ENCODE measurements at regions not wholly inside any gene's neighbourhood (a gene's known extent, or its start where the extent isn't known, plus 50 kb on each side); places are given as distances from the start of the nearest gene placed in this dataset.
"Not testable (repeated sequence)": the region's sequence is repeated elsewhere in the genome, so short reads cannot be mapped to it uniquely, and the experiment has no call there.

- in situ Hi-C loops (cut with MboI; ENCODE audit: low pct_unique_long_range_greater_than_20kb, low sequenced_read_pairs) = no loop called here
Measured at GRCh38 chr6:139522511-139523220, 148.2 kb upstream of the CITED2 start.

GRCh38 chr6:139521338-139521737, 146.9 kb upstream of the CITED2 start:
- DNase-seq = no peak
- in situ Hi-C loops (cut with MboI; ENCODE audit: low pct_unique_long_range_greater_than_20kb, low sequenced_read_pairs) = no loop called here

More at GRCh38 chr6:139522511-139523220, 148.2 kb upstream of the CITED2 start:
- DNase-seq = no peak

GRCh38 chr6:139520321-139520768, 145.9 kb upstream of the CITED2 start:
- in situ Hi-C loops (cut with MboI; ENCODE audit: low pct_unique_long_range_greater_than_20kb, low sequenced_read_pairs) = no loop called here

DNA sequence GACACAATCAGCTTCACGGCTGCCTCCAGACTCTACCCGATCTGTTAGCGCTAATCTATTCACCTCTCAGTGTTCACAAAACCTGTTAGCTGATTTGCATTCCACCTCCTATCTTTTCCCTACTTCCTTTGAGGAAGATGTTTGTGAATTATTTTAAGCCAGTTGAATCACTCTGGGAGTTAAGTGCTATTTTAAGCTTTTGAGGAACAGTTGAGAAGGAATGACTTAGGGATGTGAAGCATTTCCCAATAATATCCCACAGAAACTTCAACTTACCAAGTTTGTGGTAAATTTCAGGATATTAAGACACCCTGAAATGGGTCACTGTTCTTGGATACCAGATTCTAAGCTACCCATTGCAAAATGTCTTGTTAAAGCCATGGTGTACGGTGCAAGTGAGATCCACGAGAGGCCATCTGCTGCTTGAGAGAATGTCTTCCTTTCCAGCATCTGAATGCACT, 145.2 kb upstream of the CITED2 start:
- DNase-seq = no peak
- in situ Hi-C loops (cut with MboI; ENCODE audit: low pct_unique_long_range_greater_than_20kb, low sequenced_read_pairs) = no loop called here

More at GRCh38 chr6:139520321-139520768, 145.9 kb upstream of the CITED2 start:
- no peak for DNase-seq

DNA sequence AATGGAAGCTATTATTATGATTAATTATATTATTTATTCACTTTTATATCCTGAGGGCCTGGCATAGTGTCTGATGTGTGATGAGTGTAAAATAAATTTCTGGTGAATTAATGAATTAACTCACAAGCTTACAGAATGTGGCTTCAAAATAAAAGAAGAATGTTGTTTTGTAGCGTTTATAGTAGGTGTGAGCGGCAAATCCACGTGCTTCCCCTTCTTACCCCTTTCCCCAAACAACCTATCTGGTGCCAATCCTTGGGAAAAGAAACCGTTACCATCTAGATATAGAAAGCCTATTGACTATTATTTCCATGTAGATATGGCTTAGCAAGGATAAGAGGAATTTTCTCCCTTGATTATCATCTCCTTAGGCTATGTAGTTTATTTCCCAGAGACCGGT, 144.6 kb upstream of the CITED2 start:
- DNase-seq = no peak
- in situ Hi-C loops (cut with MboI; ENCODE audit: low pct_unique_long_range_greater_than_20kb, low sequenced_read_pairs) = no loop called here

GRCh38 chr6:139518556-139519091, 144.2 kb upstream of the CITED2 start:
- in situ Hi-C loops (cut with MboI; ENCODE audit: low pct_unique_long_range_greater_than_20kb, low sequenced_read_pairs) = no loop called here

DNA sequence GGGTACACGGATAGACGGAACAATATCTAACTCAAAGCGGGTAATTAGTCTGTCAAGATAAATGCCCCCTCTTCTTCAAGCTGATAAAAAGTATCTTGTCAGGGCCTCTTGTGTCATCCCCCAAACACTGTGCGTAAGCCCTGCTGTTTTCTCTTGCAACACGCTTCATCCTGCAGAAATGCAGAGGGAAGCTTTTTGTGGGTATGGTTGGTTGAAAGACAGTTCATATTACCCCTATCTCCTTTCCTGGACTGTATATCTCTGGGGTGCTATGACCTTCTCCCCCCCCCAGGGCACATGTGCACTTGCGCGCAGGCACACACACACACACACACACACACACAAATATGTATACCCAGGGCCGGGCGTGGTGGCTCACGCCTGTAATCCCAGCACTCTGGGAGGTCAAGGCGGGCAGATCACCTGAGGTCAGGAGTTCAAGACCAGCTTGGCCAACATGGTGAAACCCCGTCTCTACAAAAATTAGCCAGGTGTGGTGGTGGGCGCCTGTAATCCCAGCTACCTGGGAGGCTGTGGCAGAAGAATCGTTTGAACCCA, 143.6 kb upstream of the CITED2 start:
- DNase-seq; in situ Hi-C loops (cut with MboI; ENCODE audit: low pct_unique_long_range_greater_than_20kb, low sequenced_read_pairs): not testable (repeated sequence)

More at GRCh38 chr6:139518556-139519091, 144.2 kb upstream of the CITED2 start:
- no peak for DNase-seq

- in situ Hi-C loops (cut with MboI; ENCODE audit: low pct_unique_long_range_greater_than_20kb, low sequenced_read_pairs) = no loop called here
- no peak for DNase-seq
Measured at GRCh38 chr6:139515511-139515910, 141.1 kb upstream of the CITED2 start.

GRCh38 chr6:139514819-139515218, 140.4 kb upstream of the CITED2 start:
- DNase-seq = no peak
- in situ Hi-C loops (cut with MboI; ENCODE audit: low pct_unique_long_range_greater_than_20kb, low sequenced_read_pairs) = no loop called here

DNA sequence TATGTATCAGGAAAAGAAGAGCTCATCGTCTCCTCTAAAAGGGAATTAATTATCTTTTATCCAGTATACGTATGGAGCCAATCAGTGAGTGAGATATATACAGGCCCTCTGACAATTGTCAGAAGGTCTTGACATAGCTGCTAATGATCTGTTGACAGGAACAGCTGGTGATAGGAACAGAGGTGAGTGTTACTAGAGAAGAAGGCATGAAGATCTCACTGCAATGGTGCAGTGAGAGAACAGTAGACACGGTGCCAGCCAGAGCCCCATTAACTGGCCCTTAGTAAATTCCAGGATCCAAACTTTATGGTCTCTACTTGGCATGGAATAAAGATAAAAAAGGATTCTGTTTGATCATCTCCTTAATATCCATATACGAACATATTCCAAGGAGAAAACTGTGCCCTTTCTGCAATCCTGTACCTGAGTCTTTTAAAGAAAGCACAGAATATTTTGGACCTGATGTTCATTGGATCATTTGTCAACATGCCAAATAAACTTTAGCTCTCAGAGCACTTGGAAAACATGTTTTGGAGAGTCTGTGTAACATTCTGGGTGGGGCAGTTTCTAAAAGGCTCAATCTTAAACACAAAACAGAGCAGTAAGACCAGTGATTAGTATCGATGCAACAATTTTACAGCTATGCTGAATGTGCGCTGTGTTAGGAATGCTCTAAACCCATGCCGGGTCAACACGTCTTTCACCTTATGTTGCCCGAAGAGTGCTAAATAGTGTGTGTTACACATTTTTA, 135.8 kb upstream of the CITED2 start:
- DNase-seq = no peak
- in situ Hi-C loops (cut with MboI; ENCODE audit: low pct_unique_long_range_greater_than_20kb, low sequenced_read_pairs) = no loop called here

- in situ Hi-C loops (cut with MboI; ENCODE audit: low pct_unique_long_range_greater_than_20kb, low sequenced_read_pairs) = no loop called here
Measured at GRCh38 chr6:139509167-139509566, 134.7 kb upstream of the CITED2 start.

DNA sequence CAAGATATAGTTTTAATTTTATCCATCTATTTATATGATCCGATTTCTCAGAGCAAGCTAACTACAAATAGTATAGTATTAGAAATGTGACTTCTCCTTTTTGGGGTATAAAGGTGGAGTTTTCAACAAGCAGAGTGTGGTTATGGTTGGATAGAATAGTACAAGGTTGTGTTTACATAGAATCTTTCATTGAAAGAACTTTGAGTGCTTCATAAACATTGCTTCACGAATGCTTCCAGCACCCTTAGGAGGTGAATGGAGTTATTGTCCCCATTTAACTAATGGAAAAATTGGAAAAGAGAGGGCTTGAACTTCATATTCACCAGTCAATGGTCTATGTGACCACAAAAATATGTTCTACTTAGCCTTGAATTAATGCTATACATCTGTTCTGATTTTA, 134.1 kb upstream of the CITED2 start:
- in situ Hi-C loops (cut with MboI; ENCODE audit: low pct_unique_long_range_greater_than_20kb, low sequenced_read_pairs) = no loop called here
- DNase-seq = no peak

More at GRCh38 chr6:139509167-139509566, 134.7 kb upstream of the CITED2 start:
- DNase-seq = no peak

DNA sequence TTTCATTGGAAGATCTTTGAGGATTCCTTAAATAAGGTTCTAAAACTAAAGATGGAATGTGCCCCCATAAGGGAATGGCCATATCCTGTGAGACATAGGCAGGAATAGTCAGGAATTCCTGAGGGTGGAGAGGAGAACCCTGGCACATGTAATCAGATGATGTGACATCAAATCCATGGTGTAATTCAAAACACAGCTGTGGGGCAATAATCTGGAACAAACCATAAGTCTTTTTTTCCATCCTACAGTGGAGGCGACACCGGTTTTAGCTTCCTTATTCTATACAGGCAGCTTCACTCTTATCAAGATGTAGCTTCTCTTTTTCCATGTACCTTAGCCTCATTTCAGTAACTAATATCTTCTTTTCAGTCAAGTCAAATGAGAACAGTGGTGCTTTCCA, 133.6 kb upstream of the CITED2 start:
- peak; percentile 41 for DNase-seq
- in situ Hi-C loops (cut with MboI; ENCODE audit: low pct_unique_long_range_greater_than_20kb, low sequenced_read_pairs) = no loop called here

DNA sequence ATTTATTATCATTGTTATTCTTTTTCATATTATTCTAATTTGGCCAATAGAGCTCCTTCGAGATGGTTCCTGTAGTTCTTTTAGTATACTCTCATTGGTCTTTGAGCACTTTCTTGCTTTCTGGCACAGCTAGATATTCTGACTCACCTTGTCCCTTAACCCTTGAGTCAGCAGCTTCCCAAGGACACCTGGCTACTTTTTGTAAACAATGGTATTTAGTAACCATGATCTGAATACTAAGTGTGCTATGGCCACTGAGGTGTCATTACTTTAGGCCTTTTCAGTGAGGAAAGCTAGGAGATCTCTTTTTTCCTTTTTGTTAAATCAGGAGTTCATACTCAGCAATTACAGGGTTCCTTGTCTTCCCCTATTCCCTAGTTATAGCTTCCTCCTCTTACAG, 126.5 kb upstream of the CITED2 start:
- in situ Hi-C loops (cut with MboI; ENCODE audit: low pct_unique_long_range_greater_than_20kb, low sequenced_read_pairs) = no loop called here
- no peak for DNase-seq

- in situ Hi-C loops (cut with MboI; ENCODE audit: low pct_unique_long_range_greater_than_20kb, low sequenced_read_pairs) = no loop called here
- no peak for DNase-seq
Measured at GRCh38 chr6:139498715-139499114, 124.3 kb upstream of the CITED2 start.

DNA sequence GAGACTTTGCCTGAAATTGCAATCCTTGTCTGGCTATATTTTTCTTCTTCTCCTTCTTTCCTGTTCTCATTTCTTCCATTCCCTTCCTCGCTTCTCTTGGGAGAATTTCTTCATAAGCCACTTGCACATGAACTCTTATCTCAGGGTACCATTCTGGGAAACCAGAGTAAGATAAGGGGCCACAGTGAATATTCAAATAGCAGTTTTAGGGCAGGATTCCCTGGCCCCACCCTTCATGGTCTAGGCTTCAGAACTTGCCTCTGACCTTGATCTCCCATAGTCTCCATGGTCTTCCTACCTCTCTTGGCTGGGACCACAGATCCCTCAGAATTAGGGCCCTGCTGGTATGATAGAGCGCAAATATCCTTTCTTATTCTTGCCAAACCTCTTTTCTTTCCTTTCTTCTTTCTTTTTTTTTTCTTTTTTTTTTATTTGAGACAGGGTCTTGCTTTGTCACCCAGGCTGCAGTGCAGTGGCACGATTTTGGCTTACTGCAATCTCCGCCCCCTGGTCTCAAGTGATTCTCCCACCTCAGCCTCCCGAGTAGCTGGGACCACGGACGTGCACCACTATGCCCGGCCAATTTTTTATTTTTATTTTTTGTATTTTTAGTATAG, 123.0 kb upstream of the CITED2 start:
- in situ Hi-C loops (cut with MboI; ENCODE audit: low pct_unique_long_range_greater_than_20kb, low sequenced_read_pairs) = no loop called here

DNA sequence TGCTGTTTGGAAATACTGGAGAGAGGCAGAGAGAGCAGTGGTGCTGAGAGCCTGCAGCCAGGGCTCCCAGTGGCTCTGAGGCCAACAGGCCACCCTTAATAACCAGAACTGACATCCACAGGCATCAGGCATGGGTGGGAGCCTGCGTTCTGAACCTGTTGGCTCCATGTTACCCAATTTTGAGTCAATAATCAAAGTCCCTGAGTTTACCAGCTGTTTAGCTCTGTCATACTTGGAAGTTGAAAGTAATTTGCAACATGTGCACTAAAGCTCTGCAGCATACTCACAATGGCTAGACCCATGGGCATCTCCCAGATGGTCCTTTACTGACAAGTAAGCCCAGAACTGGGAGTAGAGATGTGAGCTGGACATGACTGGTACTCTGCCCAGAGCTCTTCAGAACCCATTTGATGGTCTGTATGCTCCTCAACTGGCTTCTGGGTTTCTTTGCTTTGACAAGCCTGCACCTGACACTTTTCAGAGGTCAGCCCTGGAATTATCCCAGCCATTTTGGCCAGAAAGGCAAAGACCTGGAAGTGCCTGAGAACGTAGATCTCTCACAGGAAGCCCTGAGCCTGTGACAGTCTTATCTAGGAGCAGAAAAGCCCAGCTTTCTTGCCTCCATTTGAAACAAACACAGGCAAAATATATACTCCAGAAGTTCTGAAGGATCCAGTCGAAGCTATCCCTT, 122.4 kb upstream of the CITED2 start:
- no peak for DNase-seq
- in situ Hi-C loops (cut with MboI; ENCODE audit: low pct_unique_long_range_greater_than_20kb, low sequenced_read_pairs) = no loop called here

More for the DNA sequence above, 123.0 kb upstream of the CITED2 start:
- DNase-seq = no peak

DNA sequence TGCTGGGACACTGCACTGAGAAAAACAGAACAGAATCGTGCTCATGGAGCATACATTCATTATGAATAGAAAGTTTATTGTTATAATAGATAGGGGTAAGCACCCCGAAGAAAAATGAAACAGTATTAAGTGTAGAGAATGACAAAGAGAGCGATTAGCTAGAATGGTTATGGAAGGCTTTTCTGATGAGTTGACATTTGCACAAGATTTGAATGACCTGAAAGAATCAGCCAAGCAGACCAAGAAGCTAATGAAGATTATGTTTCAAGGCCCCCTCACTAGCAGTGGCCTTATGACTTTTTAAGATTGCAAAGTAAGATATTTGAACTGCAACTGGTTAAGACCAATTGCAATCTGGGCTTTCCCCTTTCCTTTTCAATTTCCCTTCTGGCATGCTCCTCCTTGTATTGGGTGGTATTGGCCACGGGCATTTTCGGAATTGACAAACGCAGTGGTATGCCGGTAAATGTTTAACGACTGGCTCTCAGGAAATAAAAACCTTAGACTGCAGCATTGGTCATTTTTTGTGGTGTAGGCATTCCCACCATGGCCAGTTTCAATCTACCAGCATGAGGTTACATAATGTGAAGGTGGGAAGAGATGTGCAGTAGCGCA, 120.0 kb upstream of the CITED2 start:
- in situ Hi-C loops (cut with MboI; ENCODE audit: low pct_unique_long_range_greater_than_20kb, low sequenced_read_pairs) = no loop called here
- no peak for DNase-seq
